ENCODE measurements at regions not wholly inside any gene's neighbourhood (a gene's known extent, or its start where the extent isn't known, plus 50 kb on each side); places are given as distances from the start of the nearest gene placed in this dataset.

- TF ChIP-seq, protein P1, sequence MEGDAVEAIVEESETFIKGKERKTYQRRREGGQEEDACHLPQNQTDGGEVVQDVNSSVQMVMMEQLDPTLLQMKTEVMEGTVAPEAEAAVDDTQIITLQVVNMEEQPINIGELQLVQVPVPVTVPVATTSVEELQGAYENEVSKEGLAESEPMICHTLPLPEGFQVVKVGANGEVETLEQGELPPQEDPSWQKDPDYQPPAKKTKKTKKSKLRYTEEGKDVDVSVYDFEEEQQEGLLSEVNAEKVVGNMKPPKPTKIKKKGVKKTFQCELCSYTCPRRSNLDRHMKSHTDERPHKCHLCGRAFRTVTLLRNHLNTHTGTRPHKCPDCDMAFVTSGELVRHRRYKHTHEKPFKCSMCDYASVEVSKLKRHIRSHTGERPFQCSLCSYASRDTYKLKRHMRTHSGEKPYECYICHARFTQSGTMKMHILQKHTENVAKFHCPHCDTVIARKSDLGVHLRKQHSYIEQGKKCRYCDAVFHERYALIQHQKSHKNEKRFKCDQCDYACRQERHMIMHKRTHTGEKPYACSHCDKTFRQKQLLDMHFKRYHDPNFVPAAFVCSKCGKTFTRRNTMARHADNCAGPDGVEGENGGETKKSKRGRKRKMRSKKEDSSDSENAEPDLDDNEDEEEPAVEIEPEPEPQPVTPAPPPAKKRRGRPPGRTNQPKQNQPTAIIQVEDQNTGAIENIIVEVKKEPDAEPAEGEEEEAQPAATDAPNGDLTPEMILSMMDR (IDR thresholded peaks at IDR 0.05; ENCODE audit: borderline replicate concordance, control extremely low read depth, extremely low read depth, insufficient read depth, missing control alignments): no peak
- no peak for DNase-seq (ENCODE audit: low spot score)
- in situ Hi-C loops (cut with MboI; ENCODE audit: low sequenced_read_pairs, unreplicated experiment): no loop called here
Measured at GRCh38 chr7:34417781-34418180, 240.2 kb upstream of the NPSR1 start.

GRCh38 chr7:34421526-34421925 is 236.5 kb upstream of the NPSR1 start:
- in situ Hi-C loops (cut with MboI; ENCODE audit: low sequenced_read_pairs, unreplicated experiment): no loop called here
- no peak for DNase-seq (ENCODE audit: low spot score)
- TF ChIP-seq, protein P1 (IDR thresholded peaks at IDR 0.05; ENCODE audit: borderline replicate concordance, control extremely low read depth, extremely low read depth, insufficient read depth, missing control alignments): no peak

DNA sequence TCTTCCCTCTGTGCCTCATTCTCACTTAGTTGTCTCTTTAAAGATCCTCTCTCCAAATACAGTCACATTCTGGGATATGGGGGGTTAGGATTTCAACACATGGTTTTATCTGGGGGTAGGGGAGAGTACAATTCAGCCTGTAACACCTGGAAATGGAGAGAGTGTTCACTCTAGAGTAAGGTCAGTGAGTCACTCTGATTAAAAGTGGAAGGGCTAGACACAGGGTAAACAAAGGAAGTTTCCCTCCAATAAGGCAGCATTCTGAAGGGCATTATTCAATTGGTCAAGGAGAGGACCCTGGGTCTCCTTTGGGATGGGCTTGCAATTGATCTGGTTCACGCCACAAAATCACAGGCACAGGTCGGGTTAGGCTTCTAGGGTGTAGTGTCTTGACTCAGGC is 232.8 kb upstream of the NPSR1 start:
- no peak for DNase-seq (ENCODE audit: low spot score)
- TF ChIP-seq, protein P1 (IDR thresholded peaks at IDR 0.05; ENCODE audit: borderline replicate concordance, control extremely low read depth, extremely low read depth, insufficient read depth, missing control alignments): no peak
- in situ Hi-C loops (cut with MboI; ENCODE audit: low sequenced_read_pairs, unreplicated experiment): no loop called here

DNA sequence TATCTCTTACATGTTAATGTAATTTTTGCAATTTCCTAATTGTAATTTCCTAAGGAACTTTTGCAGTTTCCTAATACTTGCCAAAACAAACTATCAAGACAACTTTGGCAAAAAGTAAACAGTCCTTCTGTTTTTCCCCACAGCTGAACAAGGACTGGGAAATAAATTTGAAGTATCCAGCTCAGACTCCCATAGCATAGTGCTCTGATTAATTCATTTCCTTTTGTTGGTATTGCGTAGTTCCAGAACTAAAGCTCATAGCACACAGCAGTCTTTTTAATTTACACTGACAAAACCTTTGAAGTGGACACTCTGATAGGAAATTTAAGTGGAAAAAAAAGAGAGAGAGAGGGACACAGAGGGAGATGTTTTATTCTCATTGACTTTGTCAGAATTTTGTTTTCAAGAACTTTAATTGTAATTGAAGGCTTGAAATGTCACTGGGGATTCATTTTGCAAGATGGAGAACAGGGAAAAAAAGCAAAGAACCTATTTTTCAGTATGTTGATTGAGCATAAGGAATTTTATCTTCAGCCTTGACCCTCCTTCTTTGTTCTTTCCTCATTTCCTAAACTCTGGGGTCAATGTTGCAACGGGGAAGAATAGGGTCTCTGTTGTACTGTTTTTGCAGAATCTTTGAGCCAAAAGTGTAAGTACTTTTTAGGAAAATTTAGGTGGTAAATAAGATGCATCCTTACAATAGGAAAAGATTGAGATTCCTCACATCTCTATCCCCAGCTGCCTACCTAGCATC is 232.2 kb upstream of the NPSR1 start:
- DNase-seq (ENCODE audit: low spot score): no peak
- in situ Hi-C loops (cut with MboI; ENCODE audit: low sequenced_read_pairs, unreplicated experiment): no loop called here
- TF ChIP-seq, protein P1 (IDR thresholded peaks at IDR 0.05; ENCODE audit: borderline replicate concordance, control extremely low read depth, extremely low read depth, insufficient read depth, missing control alignments): no peak

DNA sequence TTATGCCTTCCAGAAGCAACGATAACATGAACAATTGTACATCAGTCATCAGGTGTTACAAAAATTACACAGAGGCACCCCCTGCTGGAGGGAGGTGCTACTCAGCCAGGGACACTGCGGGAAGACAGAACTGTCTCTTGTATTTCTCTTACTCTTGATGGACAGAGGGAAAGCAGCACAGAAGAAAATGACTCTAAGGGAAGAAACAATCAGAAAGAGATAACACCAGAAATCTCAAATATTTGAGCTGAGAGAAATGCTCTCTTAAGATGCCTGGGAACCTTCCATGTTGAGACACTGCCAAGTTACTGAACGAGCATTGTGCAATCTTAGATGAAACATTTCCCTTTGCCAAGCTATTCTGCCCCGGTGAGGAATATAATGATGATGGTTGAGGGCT is 227.6 kb upstream of the NPSR1 start:
- TF ChIP-seq, protein P1 (IDR thresholded peaks at IDR 0.05; ENCODE audit: borderline replicate concordance, control extremely low read depth, extremely low read depth, insufficient read depth, missing control alignments): peak; percentile 24
- DNase-seq (ENCODE audit: low spot score): peak; percentile 12
- in situ Hi-C loops (cut with MboI; ENCODE audit: low sequenced_read_pairs, unreplicated experiment): no loop called here

DNA sequence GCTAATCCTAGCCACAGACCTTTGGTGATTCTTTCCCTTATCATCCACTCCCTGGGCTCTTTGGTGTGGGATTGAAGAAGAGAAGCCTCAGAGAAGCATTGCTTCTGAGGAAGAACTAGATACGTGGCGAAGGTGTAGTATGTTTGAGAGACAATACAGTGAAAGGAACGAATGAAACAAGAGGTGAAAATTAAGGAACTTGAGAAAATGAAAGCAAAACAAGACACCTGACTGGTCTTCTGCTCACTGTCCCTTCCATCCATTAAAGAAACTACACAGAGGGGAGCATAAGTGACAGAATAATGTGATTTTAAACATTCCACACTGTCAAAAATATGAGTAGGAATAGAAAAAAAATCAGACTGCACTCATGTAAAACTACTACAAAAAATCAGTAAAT is 219.6 kb upstream of the NPSR1 start:
- in situ Hi-C loops (cut with MboI; ENCODE audit: low sequenced_read_pairs, unreplicated experiment): no loop called here
- TF ChIP-seq, protein P1 (IDR thresholded peaks at IDR 0.05; ENCODE audit: borderline replicate concordance, control extremely low read depth, extremely low read depth, insufficient read depth, missing control alignments): no peak
- no peak for DNase-seq (ENCODE audit: low spot score)
